HG02678 (cell line): ENCODE measurements at regions not wholly inside any gene's neighbourhood (a gene's known extent, or its start where the extent isn't known, plus 50 kb on each side); places are given as distances from the start of the nearest gene placed in this dataset.
"Not testable (repeated sequence)": the region's sequence is repeated elsewhere in the genome, so short reads cannot be mapped to it uniquely, and the experiment has no call there.

Experiments used
- ATAC-seq: cut with Tn5 transposase; IDR thresholded peaks from one replicate; pipeline ENCODE4 v1.9.1; 2021; ENCODE audit warnings: mild to moderate bottlenecking, moderate library complexity; ENCODE audit not compliant: unreplicated experiment

DNA sequence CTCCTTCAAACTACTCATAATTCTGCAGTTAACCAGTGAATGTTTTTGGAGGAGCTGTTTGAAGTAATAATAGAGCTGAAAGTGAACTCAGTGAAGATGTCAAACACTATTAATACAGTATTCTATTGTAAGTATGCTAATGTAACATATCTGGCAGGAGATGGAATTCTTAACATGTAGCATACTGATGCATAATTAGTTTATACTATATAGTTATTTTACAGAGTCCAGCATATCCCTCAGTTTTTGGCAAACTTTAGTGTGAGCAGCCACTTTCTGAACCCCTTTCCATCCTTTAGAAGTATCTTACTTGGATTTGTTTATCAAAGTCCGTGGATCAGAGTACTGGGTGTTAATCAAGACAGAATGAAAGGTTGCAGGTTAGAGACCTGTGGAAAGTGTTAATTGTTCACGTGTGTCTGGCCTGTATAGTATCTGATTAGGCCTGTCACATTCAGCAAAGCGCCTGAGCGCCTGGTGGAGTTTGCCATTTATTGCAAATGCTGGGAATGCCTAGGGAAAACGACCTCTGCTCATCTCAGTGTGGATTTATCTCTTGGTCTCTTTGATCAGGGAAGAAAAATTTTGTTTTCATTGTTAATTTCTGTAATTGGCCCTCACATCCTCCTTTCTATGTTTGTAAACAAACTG, 251.7 kb upstream of the MAD2L1 start:
- no peak for ATAC-seq

DNA sequence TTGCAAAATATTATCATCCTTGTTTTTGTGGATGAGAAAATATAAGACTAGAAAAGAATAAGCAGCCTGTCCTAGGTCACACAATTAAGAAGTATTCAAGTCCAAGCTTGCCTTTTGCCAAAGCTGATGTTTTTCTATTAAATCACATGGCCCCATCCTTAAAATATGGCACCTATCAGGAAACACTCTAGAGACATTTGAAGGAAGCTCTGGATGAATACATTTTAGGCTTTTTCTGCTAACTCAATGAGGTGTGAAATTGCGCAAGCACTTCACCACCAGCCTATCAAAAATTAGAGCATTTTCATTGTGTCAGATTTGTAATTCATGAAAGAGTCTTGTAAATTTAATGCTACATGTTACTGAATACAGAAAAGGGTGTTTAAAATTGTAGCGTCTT, 251.1 kb upstream of the MAD2L1 start:
- no peak for ATAC-seq

GRCh38 chr4:120316416-120316815, 249.8 kb upstream of the MAD2L1 start:
- ATAC-seq: no peak

- no peak for ATAC-seq
Observed at GRCh38 chr4:120314969-120315368, 248.3 kb upstream of the MAD2L1 start.

DNA sequence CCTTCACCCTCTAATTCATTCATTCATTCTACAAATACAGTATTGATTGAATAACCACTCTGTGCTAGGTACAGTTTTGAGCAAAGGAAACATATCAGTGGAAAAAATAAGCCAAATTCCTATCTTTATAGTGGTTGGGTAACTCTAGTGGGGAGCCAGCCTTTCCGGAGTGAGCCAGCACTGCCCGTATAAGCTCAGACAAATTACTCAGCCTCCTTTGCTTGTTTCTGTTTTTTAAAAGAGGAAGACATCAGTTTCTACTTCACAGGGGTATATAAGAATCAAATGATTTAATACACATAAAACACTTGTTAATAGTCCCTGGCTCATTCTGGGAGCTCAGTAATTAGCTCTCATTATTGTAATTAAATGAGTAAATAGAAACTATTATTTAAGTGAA, 238.2 kb upstream of the MAD2L1 start:
- no peak for ATAC-seq

- ATAC-seq: no peak
Observed at GRCh38 chr4:120299631-120300030, 233.0 kb upstream of the MAD2L1 start.

DNA sequence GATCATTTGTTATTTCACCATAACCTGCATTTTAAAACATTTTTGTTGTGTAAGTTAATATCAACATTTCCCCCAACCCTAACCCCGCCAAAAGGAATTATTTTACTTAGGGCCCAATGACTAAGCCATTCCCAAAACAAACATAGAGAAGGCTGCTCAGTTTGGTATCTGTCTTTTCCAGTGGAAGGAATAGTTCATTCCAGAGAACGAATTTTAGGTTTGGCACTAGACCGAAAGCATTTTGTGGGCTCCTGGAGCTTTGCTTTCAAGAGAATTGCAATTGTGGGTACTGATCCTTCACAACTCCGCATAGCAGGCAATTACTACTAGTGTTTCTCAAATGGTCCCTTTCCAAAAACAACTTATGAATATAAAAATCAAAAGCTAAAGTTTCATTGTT, 226.7 kb upstream of the MAD2L1 start:
- ATAC-seq: no peak

GRCh38 chr4:120291541-120291940, 224.9 kb upstream of the MAD2L1 start:
- ATAC-seq: no peak

GRCh38 chr4:120290553-120290952, 223.9 kb upstream of the MAD2L1 start:
- no peak for ATAC-seq

DNA sequence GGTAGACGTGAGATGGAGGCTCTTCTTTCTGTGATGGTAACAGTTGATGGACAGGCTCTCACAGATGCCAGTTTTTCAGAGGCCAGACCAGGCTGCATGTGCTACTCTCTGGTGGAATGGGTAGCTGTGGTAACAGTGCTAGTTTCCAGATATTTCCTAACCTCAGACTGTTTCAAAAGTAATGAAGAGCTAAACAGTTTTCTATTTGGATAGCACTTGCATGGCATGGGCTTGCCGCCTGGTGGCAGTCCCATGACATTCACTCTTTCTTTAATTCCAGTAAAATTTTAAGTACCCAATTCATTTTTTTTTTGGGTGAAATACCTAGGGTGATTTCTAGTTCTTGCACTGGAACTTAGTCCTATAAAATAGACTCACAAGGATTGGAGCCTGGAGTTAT, 220.2 kb upstream of the MAD2L1 start:
- ATAC-seq: no peak

- ATAC-seq: no peak
Observed at GRCh38 chr4:120281581-120281980, 214.9 kb upstream of the MAD2L1 start.

- no peak for ATAC-seq
Observed at GRCh38 chr4:120277391-120277790, 210.7 kb upstream of the MAD2L1 start.

GRCh38 chr4:120266602-120267001, 200.0 kb upstream of the MAD2L1 start:
- no peak for ATAC-seq

DNA sequence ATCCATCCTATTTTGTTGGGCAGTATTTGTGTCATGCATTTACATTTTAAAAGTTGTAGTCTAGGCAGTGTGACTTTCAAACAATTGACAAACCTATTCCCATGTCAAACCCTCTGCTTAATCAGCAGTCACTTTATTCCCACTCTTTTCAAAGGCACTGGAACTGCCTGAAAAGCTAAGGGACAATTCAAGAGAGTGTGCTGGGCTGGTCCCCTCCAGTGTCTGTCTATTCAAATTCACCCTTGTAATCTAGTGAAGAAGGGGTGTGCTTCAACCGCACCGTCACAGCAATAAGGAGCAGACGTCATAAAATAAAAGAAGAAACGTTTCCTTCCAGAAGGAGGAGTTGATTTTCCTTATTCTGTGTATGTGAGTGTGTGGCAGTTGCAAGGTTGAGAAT, 197.0 kb upstream of the MAD2L1 start:
- ATAC-seq: no peak

GRCh38 chr4:120261117-120261516, 194.5 kb upstream of the MAD2L1 start:
- ATAC-seq: no peak

DNA sequence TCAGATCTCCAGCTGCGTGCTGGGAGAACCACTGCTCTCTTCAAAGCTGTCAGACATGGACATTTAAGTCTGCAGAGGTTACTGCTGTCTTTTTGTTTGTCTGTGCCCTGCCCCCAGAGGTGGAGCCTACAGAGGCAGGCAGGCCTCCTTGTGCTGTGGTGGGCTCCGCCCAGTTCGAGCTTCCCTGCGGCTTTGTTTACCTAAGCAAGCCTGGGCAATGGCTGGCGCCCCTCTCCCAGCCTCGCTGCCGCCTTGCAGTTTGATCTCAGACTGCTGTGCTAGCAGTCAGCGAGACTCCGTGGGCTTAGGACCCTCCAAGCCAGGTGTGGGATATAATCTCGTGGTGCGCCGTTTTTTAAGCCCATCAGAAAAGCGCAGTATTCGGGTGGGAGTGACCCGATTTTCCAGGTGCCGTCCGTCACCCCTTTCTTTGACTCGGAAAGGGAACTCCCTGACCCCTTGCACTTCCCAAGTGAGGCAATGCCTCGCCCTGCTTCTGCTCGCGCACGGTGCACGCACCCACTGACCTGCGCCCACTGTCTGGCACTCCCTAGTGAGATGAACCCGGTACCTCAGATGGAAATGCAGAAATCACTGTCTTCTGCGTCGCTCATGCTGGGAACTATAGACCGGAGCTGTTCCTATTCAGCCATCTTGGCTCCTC, 189.6 kb upstream of the MAD2L1 start:
- ATAC-seq: not testable (repeated sequence)

DNA sequence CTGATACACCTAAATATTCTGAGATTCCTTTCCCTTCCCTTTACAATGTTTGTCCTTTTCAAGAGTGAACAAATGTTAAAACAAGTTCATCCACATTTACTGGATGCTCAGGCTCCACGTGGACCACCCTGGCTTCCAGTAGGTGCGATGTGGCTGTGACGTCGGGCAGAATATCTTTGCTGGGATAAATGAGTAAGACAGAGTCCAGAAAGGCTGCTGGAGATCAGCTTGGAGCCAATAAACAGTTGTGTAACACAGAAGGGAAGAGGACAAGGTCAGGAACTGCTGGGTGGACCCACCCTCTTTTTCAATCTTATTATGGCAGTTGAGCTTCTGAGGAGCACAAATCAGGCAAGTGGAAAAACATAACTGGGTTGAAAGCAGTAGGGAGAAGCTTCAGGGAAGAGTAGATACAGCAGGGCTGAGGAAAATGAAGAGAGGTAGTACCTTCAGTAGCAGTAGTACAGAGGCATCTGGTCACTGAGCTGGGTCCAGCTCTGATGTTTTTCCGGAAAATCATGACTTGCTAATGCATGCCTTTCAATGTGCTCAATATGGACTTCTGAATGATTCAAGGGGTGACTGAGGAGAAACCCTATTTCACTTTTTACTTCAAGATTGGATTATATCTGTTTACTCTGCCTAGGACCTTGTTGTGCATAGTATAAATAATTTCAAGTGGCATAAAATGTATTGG, 171.8 kb upstream of the MAD2L1 start:
- no peak for ATAC-seq

DNA sequence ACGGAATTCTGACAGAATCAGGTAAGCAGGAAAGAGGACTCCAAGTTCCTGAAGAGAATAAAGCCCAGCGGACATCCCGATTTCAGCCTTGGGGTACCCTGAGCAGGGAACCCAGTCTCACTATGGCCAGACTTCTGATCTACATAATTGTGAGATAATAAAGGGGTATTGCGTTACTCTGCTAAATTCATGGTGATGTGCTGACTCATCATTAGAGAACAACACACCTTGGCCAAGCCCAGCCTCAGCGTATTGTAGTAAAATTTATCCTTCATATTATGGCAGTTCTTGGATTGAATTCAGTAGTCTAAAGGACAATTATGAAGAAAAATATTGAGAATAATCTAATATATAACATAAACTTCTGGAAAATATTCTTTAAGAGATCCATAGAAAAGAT, 170.2 kb upstream of the MAD2L1 start:
- no peak for ATAC-seq

- ATAC-seq: no peak
Observed at GRCh38 chr4:120232050-120232449, 165.4 kb upstream of the MAD2L1 start.

DNA sequence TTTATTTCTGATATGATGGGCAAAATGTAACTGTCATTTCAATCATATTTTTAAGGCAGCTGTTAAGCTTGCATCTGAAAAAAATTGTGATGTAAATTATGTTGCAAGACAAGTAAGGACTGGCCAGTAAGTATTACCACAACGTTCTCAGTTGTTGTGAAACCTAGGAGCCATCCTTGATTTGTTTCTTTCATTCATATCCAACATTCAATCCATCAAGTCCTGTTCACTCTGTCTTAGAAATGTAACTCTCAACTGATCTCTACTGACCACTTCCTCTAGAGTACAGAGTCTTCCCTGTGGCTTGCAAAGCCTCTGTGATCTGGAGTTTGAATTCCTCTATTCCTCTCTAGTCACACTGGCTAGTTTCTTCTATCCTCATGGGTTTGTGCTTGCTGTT, 161.4 kb upstream of the MAD2L1 start:
- ATAC-seq: no peak

DNA sequence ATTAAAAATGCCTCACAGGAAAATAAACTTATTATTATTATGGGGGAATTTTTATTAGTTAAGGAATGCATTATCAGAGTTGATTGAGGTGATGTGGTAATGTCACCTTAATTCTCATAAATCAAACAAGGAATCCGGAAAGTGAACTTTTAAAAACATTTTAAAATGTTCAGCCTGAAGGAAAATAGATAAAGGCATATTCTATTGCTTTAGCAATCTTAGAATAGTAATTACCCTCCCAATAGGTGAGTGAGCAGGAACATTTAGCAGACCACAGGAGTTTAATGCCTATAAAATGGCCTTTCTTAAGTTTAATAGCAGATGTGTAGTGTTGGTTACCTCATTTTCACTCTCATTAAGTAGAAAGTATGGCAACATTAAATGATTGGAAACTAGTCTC, 160.9 kb upstream of the MAD2L1 start:
- no peak for ATAC-seq

DNA sequence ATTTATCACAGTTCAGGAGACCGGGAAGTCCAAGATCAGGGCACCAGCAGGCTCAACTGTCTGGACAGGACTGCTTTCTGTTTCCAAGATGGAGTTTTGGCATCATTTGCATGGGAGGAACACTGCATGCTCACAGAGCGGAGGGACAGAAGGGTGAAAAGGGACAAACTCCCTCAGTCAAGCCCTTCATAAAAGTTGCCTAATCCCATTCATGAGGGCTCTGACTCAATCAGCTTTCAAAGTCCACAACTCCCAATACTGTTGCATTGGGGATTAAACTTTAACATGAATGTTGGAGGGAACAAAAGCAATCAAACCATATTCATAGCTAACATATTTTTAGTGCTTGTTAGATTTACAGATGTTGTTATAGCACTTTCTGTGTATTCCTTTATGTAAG, 158.9 kb upstream of the MAD2L1 start:
- ATAC-seq: no peak
